HEK293 (cell line): ENCODE measurements at regions not wholly inside any gene's neighbourhood (a gene's known extent, or its start where the extent isn't known, plus 50 kb on each side); places are given as distances from the start of the nearest gene placed in this dataset.

Source experiments
- CTCF ChIA-PET: fragments of 350-600 bp; formaldehyde crosslinking; extraction: SDS; loops from one replicate; lab custom pipeline; 2021; ENCODE audit warnings: antibody characterized with exemption; lab: Yijun Ruan, JAX
- POLR2A ChIA-PET: fragments of 300-600 bp; formaldehyde crosslinking; extraction: SDS; loops from one replicate; lab custom pipeline; 2020; ENCODE audit warnings: antibody characterized with exemption, inconsistent platforms; lab: Yijun Ruan, JAX
- H3K27ac ChIP-seq: fragments of 200-500 bp; sonication (Bioruptor generic); 2 replicates; pipeline ENCODE4 v1.5.1; 2014; ENCODE audit warnings: low read depth, low read length, control low read depth, inconsistent platforms; ENCODE audit errors: extremely low read depth
- H3K36me3 ChIP-seq, 2 experiments: fragments of 200-500 bp in 1 of 2; sonication (Bioruptor generic) in 1 of 2; 1 replicate in 1 of 2; 2 replicates in 1 of 2; pipeline ENCODE4 v1.5.1; 2014 to 2017; ENCODE audit warnings: inconsistent platforms in 2 of 2, low read length in 2 of 2; ENCODE audit not compliant: control insufficient read depth in 2 of 2, insufficient read depth in 1 of 2
- H3K4me1 ChIP-seq: fragments of 200-500 bp; sonication (Bioruptor generic); 2 replicates; pipeline ENCODE4 v1.5.1; 2014; ENCODE audit warnings: mild to moderate bottlenecking, low read length, inconsistent platforms; ENCODE audit not compliant: control insufficient read depth, insufficient read depth
- H3K4me3 ChIP-seq: 2 replicates; pipeline ENCODE4 v1.5.1; 2011; ENCODE audit warnings: low read depth, mild to moderate bottlenecking, control low read depth, low read length, moderate library complexity
- H3K9me3 ChIP-seq: fragments of 200-500 bp; sonication (Bioruptor generic); 2 replicates; pipeline ENCODE4 v1.5.1; 2014; ENCODE audit warnings: low read depth, low read length, inconsistent platforms; ENCODE audit not compliant: control insufficient read depth, insufficient read depth
- AEBP2 ChIP-seq: fragments of 450-650 bp; formaldehyde crosslinking; IDR thresholded peaks from 2 replicates; pipeline ENCODE4 v1.5.1; 2016; ENCODE audit warnings: missing biosample characterization, missing genetic modification characterization, borderline replicate concordance
- BCL11B ChIP-seq: fragments of 450-650 bp; formaldehyde crosslinking; IDR thresholded peaks from 2 replicates; pipeline ENCODE4 v1.5.1; 2016; ENCODE audit warnings: low read depth, missing biosample characterization, missing genetic modification characterization
- GLI4 ChIP-seq: fragments of 450-650 bp; formaldehyde crosslinking; IDR thresholded peaks from 2 replicates; pipeline ENCODE4 v1.5.1; 2016; ENCODE audit warnings: missing biosample characterization, missing genetic modification characterization
- HOXA7 ChIP-seq: sonication (generic); formaldehyde crosslinking; IDR thresholded peaks from 2 replicates; pipeline ENCODE4 v1.8.1; 2022; ENCODE audit warnings: missing genetic modification reagents, borderline replicate concordance
- IKZF3 ChIP-seq: fragments of 450-650 bp; IDR thresholded peaks from 2 replicates; pipeline ENCODE4 v1.5.0; 2018; ENCODE audit warnings: missing biosample characterization, mild to moderate bottlenecking, missing genetic modification characterization, moderate library complexity
- KLF9 ChIP-seq: fragments of 450-650 bp; formaldehyde crosslinking; IDR thresholded peaks from 2 replicates; pipeline ENCODE4 v1.5.1; 2016; ENCODE audit warnings: missing biosample characterization, missing genetic modification characterization, low read depth
- MEIS1 ChIP-seq: sonication (generic); formaldehyde crosslinking; IDR thresholded peaks from 2 replicates; pipeline ENCODE4 v1.8.1; 2022; ENCODE audit warnings: missing genetic modification reagents, mild to moderate bottlenecking, borderline replicate concordance
- PBX3 ChIP-seq: sonication (generic); formaldehyde crosslinking; IDR thresholded peaks from 2 replicates; pipeline ENCODE4 v1.8.1; 2022; ENCODE audit warnings: mild to moderate bottlenecking, moderate library complexity, missing genetic modification reagents
- RBAK ChIP-seq: fragments of 450-650 bp; formaldehyde crosslinking; IDR thresholded peaks from 2 replicates; pipeline ENCODE4 v1.5.1; 2016; ENCODE audit warnings: missing biosample characterization, missing genetic modification characterization
- TRIM28 ChIP-seq: IDR thresholded peaks from 2 replicates; pipeline ENCODE4 v1.6.1; 2011; ENCODE audit warnings: low read length, control low read depth, borderline replicate concordance
- YY1 ChIP-seq: fragments of 450-650 bp; formaldehyde crosslinking; IDR thresholded peaks from 2 replicates; pipeline ENCODE4 v1.5.1; 2018; ENCODE audit warnings: missing biosample characterization, missing genetic modification characterization
- ZBTB1 ChIP-seq: fragments of 450-650 bp; formaldehyde crosslinking; IDR thresholded peaks from 2 replicates; pipeline ENCODE4 v1.5.1; 2016; ENCODE audit warnings: missing biosample characterization, missing genetic modification characterization
- ZIC2 ChIP-seq: fragments of 450-650 bp; formaldehyde crosslinking; IDR thresholded peaks from 2 replicates; pipeline ENCODE4 v1.5.1; 2016; ENCODE audit warnings: missing biosample characterization, missing genetic modification characterization
- ZNF132 ChIP-seq: fragments of 450-650 bp; formaldehyde crosslinking; IDR thresholded peaks from 2 replicates; pipeline ENCODE4 v1.5.1; 2017; ENCODE audit warnings: missing biosample characterization, missing genetic modification characterization, borderline replicate concordance
- ZNF140 ChIP-seq: fragments of 450-650 bp; formaldehyde crosslinking; IDR thresholded peaks from 2 replicates; pipeline ENCODE4 v1.5.1; 2016; ENCODE audit warnings: missing biosample characterization, missing genetic modification characterization
- ZNF157 ChIP-seq: fragments of 450-650 bp; formaldehyde crosslinking; IDR thresholded peaks from 2 replicates; pipeline ENCODE4 v1.5.1; 2016; ENCODE audit warnings: missing biosample characterization, missing genetic modification characterization
- ZNF214 ChIP-seq: fragments of 450-650 bp; formaldehyde crosslinking; IDR thresholded peaks from 2 replicates; pipeline ENCODE4 v1.5.1; 2017; ENCODE audit warnings: missing biosample characterization, mild to moderate bottlenecking, missing genetic modification characterization, borderline replicate concordance
- ZNF341 ChIP-seq: fragments of 450-650 bp; formaldehyde crosslinking; IDR thresholded peaks from 2 replicates; pipeline ENCODE4; 2016; ENCODE audit warnings: low read depth, missing biosample characterization, missing genetic modification characterization
- ZNF350 ChIP-seq: fragments of 450-650 bp; formaldehyde crosslinking; IDR thresholded peaks from 2 replicates; pipeline ENCODE4 v1.5.0; 2017; ENCODE audit warnings: missing biosample characterization, mild to moderate bottlenecking, missing genetic modification characterization
- ZNF510 ChIP-seq: fragments of 450-650 bp; formaldehyde crosslinking; IDR thresholded peaks from 2 replicates; pipeline ENCODE4 v1.5.1; 2018; ENCODE audit warnings: mild to moderate bottlenecking, missing genetic modification characterization, missing biosample characterization; ENCODE audit not compliant: insufficient replicate concordance
- ZNF580 ChIP-seq: fragments of 450-650 bp; formaldehyde crosslinking; IDR thresholded peaks from 2 replicates; pipeline ENCODE4 v1.5.1; 2016; ENCODE audit warnings: missing biosample characterization, missing genetic modification characterization
- ZNF621 ChIP-seq: fragments of 450-650 bp; formaldehyde crosslinking; IDR thresholded peaks from 2 replicates; pipeline ENCODE4 v1.5.1; 2017; ENCODE audit warnings: missing biosample characterization, missing genetic modification characterization
- ZNF624 ChIP-seq: fragments of 450-650 bp; formaldehyde crosslinking; IDR thresholded peaks from 2 replicates; pipeline ENCODE4 v1.5.1; 2017; ENCODE audit warnings: missing biosample characterization, missing genetic modification characterization
- ZNF658 ChIP-seq: fragments of 450-650 bp; formaldehyde crosslinking; IDR thresholded peaks from 2 replicates; pipeline ENCODE4; 2016; ENCODE audit warnings: missing biosample characterization, missing genetic modification characterization
- ZNF677 ChIP-seq: fragments of 450-650 bp; IDR thresholded peaks from 2 replicates; pipeline ENCODE4 v1.5.0; 2018; ENCODE audit warnings: missing biosample characterization, mild to moderate bottlenecking, missing genetic modification characterization, moderate library complexity
- ZNF747 ChIP-seq: fragments of 450-650 bp; formaldehyde crosslinking; IDR thresholded peaks from 2 replicates; pipeline ENCODE4 v1.5.1; 2016; ENCODE audit warnings: missing biosample characterization, missing genetic modification characterization
- ZSCAN16 ChIP-seq: fragments of 450-650 bp; formaldehyde crosslinking; IDR thresholded peaks from 2 replicates; pipeline ENCODE4 v1.5.1; 2016; ENCODE audit warnings: missing biosample characterization, missing genetic modification characterization
- TF ChIP-seq, protein P1 (sequence below): fragments of 450-650 bp; formaldehyde crosslinking; IDR thresholded peaks from 2 replicates; pipeline ENCODE4 v1.5.1; 2016; ENCODE audit warnings: missing biosample characterization, missing genetic modification characterization
- TF ChIP-seq, protein P2 (sequence below): fragments of 450-650 bp; formaldehyde crosslinking; IDR thresholded peaks from 2 replicates; pipeline ENCODE4 v1.5.1; 2016; ENCODE audit warnings: missing biosample characterization, missing genetic modification characterization
- TF ChIP-seq, protein P3 (sequence below): fragments of 450-650 bp; formaldehyde crosslinking; IDR thresholded peaks from 2 replicates; pipeline ENCODE4 v1.5.1; 2016; ENCODE audit warnings: missing biosample characterization, missing genetic modification characterization, low read depth

GRCh38 chr16:80208015-80208414 lies 332.8 kb upstream of the DYNLRB2 start:
- no peaks in the 10 kb centered on the region for H3K4me1 ChIP-seq
- no peak overlapping the region for H3K4me3 ChIP-seq
- ChIA-PET CTCF (interaction anchor here (1.1 kb wide), 1 partner anchor 45 kb away, joined by 3 read pairs; no protein-coding TSS in a partner anchor), POLR2A (no interaction called here)
- no peak for TF ChIP-seq ZNF132 (tag by site-specific recombination)
- TF ChIP-seq, protein P1, sequence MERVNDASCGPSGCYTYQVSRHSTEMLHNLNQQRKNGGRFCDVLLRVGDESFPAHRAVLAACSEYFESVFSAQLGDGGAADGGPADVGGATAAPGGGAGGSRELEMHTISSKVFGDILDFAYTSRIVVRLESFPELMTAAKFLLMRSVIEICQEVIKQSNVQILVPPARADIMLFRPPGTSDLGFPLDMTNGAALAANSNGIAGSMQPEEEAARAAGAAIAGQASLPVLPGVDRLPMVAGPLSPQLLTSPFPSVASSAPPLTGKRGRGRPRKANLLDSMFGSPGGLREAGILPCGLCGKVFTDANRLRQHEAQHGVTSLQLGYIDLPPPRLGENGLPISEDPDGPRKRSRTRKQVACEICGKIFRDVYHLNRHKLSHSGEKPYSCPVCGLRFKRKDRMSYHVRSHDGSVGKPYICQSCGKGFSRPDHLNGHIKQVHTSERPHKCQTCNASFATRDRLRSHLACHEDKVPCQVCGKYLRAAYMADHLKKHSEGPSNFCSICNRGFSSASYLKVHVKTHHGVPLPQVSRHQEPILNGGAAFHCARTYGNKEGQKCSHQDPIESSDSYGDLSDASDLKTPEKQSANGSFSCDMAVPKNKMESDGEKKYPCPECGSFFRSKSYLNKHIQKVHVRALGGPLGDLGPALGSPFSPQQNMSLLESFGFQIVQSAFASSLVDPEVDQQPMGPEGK (tag by site-specific recombination), result no peak
- no peak for TF ChIP-seq ZNF350 (tag by site-specific recombination)
- TF ChIP-seq, protein P2, sequence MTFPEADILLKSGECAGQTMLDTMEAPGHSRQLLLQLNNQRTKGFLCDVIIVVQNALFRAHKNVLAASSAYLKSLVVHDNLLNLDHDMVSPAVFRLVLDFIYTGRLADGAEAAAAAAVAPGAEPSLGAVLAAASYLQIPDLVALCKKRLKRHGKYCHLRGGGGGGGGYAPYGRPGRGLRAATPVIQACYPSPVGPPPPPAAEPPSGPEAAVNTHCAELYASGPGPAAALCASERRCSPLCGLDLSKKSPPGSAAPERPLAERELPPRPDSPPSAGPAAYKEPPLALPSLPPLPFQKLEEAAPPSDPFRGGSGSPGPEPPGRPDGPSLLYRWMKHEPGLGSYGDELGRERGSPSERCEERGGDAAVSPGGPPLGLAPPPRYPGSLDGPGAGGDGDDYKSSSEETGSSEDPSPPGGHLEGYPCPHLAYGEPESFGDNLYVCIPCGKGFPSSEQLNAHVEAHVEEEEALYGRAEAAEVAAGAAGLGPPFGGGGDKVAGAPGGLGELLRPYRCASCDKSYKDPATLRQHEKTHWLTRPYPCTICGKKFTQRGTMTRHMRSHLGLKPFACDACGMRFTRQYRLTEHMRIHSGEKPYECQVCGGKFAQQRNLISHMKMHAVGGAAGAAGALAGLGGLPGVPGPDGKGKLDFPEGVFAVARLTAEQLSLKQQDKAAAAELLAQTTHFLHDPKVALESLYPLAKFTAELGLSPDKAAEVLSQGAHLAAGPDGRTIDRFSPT, result no peak
- no peak for TF ChIP-seq ZNF157 (tag by site-specific recombination)
- no peak for TF ChIP-seq ZNF677
- TF ChIP-seq ZNF341, result no peak
- no peak for TF ChIP-seq PBX3 (CRISPR knock-in tag)
- no peak for TF ChIP-seq IKZF3
- no peak for TF ChIP-seq ZNF140
- no peak for TF ChIP-seq KLF9
- TF ChIP-seq, protein P3, sequence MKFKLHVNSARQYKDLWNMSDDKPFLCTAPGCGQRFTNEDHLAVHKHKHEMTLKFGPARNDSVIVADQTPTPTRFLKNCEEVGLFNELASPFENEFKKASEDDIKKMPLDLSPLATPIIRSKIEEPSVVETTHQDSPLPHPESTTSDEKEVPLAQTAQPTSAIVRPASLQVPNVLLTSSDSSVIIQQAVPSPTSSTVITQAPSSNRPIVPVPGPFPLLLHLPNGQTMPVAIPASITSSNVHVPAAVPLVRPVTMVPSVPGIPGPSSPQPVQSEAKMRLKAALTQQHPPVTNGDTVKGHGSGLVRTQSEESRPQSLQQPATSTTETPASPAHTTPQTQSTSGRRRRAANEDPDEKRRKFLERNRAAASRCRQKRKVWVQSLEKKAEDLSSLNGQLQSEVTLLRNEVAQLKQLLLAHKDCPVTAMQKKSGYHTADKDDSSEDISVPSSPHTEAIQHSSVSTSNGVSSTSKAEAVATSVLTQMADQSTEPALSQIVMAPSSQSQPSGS (tag by site-specific recombination), result no peak
- TF ChIP-seq ZBTB1 (tag by site-specific recombination), result no peak
- TF ChIP-seq ZNF214 (tag by site-specific recombination), result no peak
- no peaks in the 10 kb centered on the region for H3K36me3 ChIP-seq
- H3K9me3 ChIP-seq, result no peaks in the 10 kb centered on the region
- no peak overlapping the region for H3K27ac ChIP-seq

- Histone ChIP-seq H3K4me1 (no peaks in the 10 kb centered on the region), H3K27ac (no peak overlapping the region), H3K36me3 (no peaks in the 10 kb centered on the region), H3K4me3 (no peak overlapping the region), H3K9me3 (no peaks in the 10 kb centered on the region)
- POLR2A ChIA-PET, result no interaction called here
- CTCF ChIA-PET, result interaction anchor here (0.5 to 0.7 kb wide), 2 partner anchors 647 to 1962 kb away, joined by 4 to 5 read pairs; no protein-coding TSS in a partner anchor
- TF ChIP-seq ZNF621 (tag by site-specific recombination) (no peak), TRIM28 (no peak), ZNF658 (tag by site-specific recombination) (no peak), ZIC2 (tag by site-specific recombination) (no peak), MEIS1 (CRISPR knock-in tag) (no peak), AEBP2 (no peak), ZNF510 (tag by site-specific recombination) (no peak), RBAK (no peak), ZNF580 (tag by site-specific recombination) (no peak), HOXA7 (CRISPR knock-in tag) (no peak), ZSCAN16 (tag by site-specific recombination) (no peak), BCL11B (no peak), GLI4 (tag by site-specific recombination) (no peak), ZNF747 (tag by site-specific recombination) (no peak), YY1 (tag by site-specific recombination) (no peak), ZNF624 (tag by site-specific recombination) (no peak)
Observed at GRCh38 chr16:80203821-80204220, 337.0 kb upstream of the DYNLRB2 start.
